HTR-8/SVneo (cell line): ENCODE measurements at regions not wholly inside any gene's neighbourhood (a gene's known extent, or its start where the extent isn't known, plus 50 kb on each side); places are given as distances from the start of the nearest gene placed in this dataset.

ENCODE experiments used
- DNase-seq: peaks from one replicate; pipeline ENCODE4 v3.0.0; 2011; ENCODE audit warnings: low spot score, mixed read lengths; ENCODE audit not compliant: insufficient read length
- FAIRE-seq: peaks from 2 replicates; lab custom pipeline; 2011; peaks lifted over from hg19 to GRCh38; lab: Jason Lieb, UNC

GRCh38 chr11:134759274-134759673, 347.2 kb upstream of the B3GAT1 start:
- DNase-seq (no peak), FAIRE-seq (no peak)

- DNase-seq (no peak), FAIRE-seq (no peak)
These were observed 346.4 kb upstream of the B3GAT1 start for GRCh38 chr11:134758342-134758931.

- DNase-seq: no peak
- FAIRE-seq: no peak
These were observed 345.6 kb upstream of the B3GAT1 start for GRCh38 chr11:134757633-134758032.

GRCh38 chr11:134756811-134757540, 344.9 kb upstream of the B3GAT1 start:
- no peak for DNase-seq
- no peak for FAIRE-seq

GRCh38 chr11:134755535-134755934, 343.5 kb upstream of the B3GAT1 start:
- no peak for FAIRE-seq
- no peak for DNase-seq

- FAIRE-seq (no peak), DNase-seq (no peak)
These were observed 342.6 kb upstream of the B3GAT1 start for GRCh38 chr11:134754521-134755198.

- no peak for FAIRE-seq
These were observed 341.9 kb upstream of the B3GAT1 start for GRCh38 chr11:134753771-134754520.

GRCh38 chr11:134752964-134753770, 341.1 kb upstream of the B3GAT1 start:
- FAIRE-seq: no peak
- DNase-seq: no peak

More at GRCh38 chr11:134753771-134754520, 341.9 kb upstream of the B3GAT1 start:
- DNase-seq: no peak

- no peak for FAIRE-seq
- DNase-seq: no peak
These were observed 340.5 kb upstream of the B3GAT1 start for GRCh38 chr11:134752526-134752925.

- FAIRE-seq (no peak), DNase-seq (no peak)
These were observed 339.7 kb upstream of the B3GAT1 start for GRCh38 chr11:134751766-134752165.

GRCh38 chr11:134751031-134751585, 339.1 kb upstream of the B3GAT1 start:
- DNase-seq (no peak), FAIRE-seq (no peak)

- DNase-seq: no peak
- no peak for FAIRE-seq
These were observed 338.6 kb upstream of the B3GAT1 start for GRCh38 chr11:134750619-134751018.

GRCh38 chr11:134749040-134749839, 337.2 kb upstream of the B3GAT1 start:
- FAIRE-seq: no peak

GRCh38 chr11:134746609-134747008, 334.6 kb upstream of the B3GAT1 start:
- DNase-seq: no peak
- no peak for FAIRE-seq

More at GRCh38 chr11:134749040-134749839, 337.2 kb upstream of the B3GAT1 start:
- DNase-seq: no peak

GRCh38 chr11:134745456-134745855, 333.4 kb upstream of the B3GAT1 start:
- FAIRE-seq (no peak), DNase-seq (no peak)

- no peak for FAIRE-seq
- DNase-seq: no peak
These were observed 331.8 kb upstream of the B3GAT1 start for GRCh38 chr11:134743820-134744195.

GRCh38 chr11:134742956-134743819, 331.1 kb upstream of the B3GAT1 start:
- no peak for FAIRE-seq
- no peak for DNase-seq

GRCh38 chr11:134742224-134742612, 330.2 kb upstream of the B3GAT1 start:
- no peak for FAIRE-seq
- DNase-seq: peak; percentile 12
